HCT116 (cell line): ENCODE measurements at regions not wholly inside any gene's neighbourhood (a gene's known extent, or its start where the extent isn't known, plus 50 kb on each side); places are given as distances from the start of the nearest gene placed in this dataset.

ENCODE experiments used
- ATAC-seq: fragments of 200-7000 bp; cut with Tn5 transposase; 2 replicates; pipeline ENCODE4 v1.9.1; 2020; ENCODE audit warnings: mild to moderate bottlenecking, moderate library complexity
- BruUV-seq: library from RNA; stranded (reverse); fragments of 400-500 nt; replicated peaks from 2 replicates; lab custom pipeline; 2021; lab: Mats Ljungman, UMichigan
- CTCF ChIA-PET: fragments of 300-600 bp; sonication (Branson Sonifier 250); formaldehyde crosslinking; loops from one replicate; lab custom pipeline; 2021; ENCODE audit warnings: antibody characterized with exemption; lab: Charles Lee
- POLR2A ChIA-PET: fragments of 300-600, 350-600 bp; sonication (Branson Sonifier 250); formaldehyde crosslinking; loops from one replicate; lab custom pipeline; 2021; ENCODE audit warnings: antibody characterized with exemption; lab: Charles Lee
- RAD21 ChIA-PET, 2 experiments: fragments of 300-600 bp; sonication (Branson Sonifier 250); formaldehyde crosslinking; loops; one replicate each; lab custom pipeline; 2023; ENCODE audit warnings: low total read pairs in 2 of 2; ENCODE audit not compliant: uncharacterized antibody in 2 of 2, unreplicated experiment in 2 of 2, low non-redundant PET in 1 of 2; lab: Charles Lee
- DNase-seq: peaks from one replicate; pipeline ENCODE4 v3.0.0-alpha.2; 2010; ENCODE audit warnings: low read depth, low spot score
- H2AFZ ChIP-seq: fragments of 200-600 bp; shearing (Covaris generic), sonication (generic); 2 replicates; pipeline ENCODE4 v1.6.1; 2017; ENCODE audit warnings: low read depth, mixed run types, mixed read lengths, antibody characterized with exemption, low read length; ENCODE audit not compliant: poor library complexity, severe bottlenecking
- H3K27ac ChIP-seq: 2 replicates; pipeline ENCODE4 v1.5.1; 2012; ENCODE audit warnings: low read depth, low read length
- H3K27me3 ChIP-seq: fragments of 200-600 bp; sonication (generic); 2 replicates; pipeline ENCODE4 v1.6.1; 2016; ENCODE audit warnings: mixed run types, low read length, mixed read lengths; ENCODE audit not compliant: insufficient read depth
- H3K36me3 ChIP-seq, 2 experiments: fragments of 200-500 bp in 1 of 2; fragments of 200-600 bp in 1 of 2; sonication (Bioruptor generic) in 1 of 2; sonication (generic) in 1 of 2; 2 replicates each; pipeline versions ENCODE4 v1.5.1 to v1.6.1; 2014 to 2016; ENCODE audit warnings: low read length in 2 of 2, inconsistent platforms in 1 of 2, mixed read lengths in 1 of 2, mixed run types in 1 of 2; ENCODE audit not compliant: insufficient read depth in 2 of 2, control insufficient read depth in 1 of 2
- H3K4me1 ChIP-seq, 2 experiments: fragments of 200-600 bp in 1 of 2; sonication (generic) in 1 of 2; 2 replicates each; pipeline versions ENCODE4 v1.5.1 to v1.6.1; 2012 to 2017; ENCODE audit warnings: low read length in 2 of 2, inconsistent platforms in 1 of 2, mild to moderate bottlenecking in 1 of 2, mixed read lengths in 1 of 2, mixed run types in 1 of 2, moderate library complexity in 1 of 2; ENCODE audit not compliant: insufficient read depth in 2 of 2, control insufficient read depth in 1 of 2
- H3K4me2 ChIP-seq: fragments of 200-600 bp; sonication (generic); 2 replicates; pipeline ENCODE4 v1.6.1; 2017; ENCODE audit warnings: mixed run types, low read length, mixed read lengths
- H3K4me3 ChIP-seq, 2 experiments: fragments of 200-600 bp in 1 of 2; sonication (generic) in 1 of 2; replicated peaks in 1 of 2; 2 replicates each; pipeline ENCODE4 v1.5.1; 2011 to 2016; ENCODE audit warnings: low read length in 2 of 2, control low read depth in 1 of 2, low read depth in 1 of 2, mild to moderate bottlenecking in 1 of 2, mixed read lengths in 1 of 2, mixed run types in 1 of 2
- H3K79me2 ChIP-seq: fragments of 200-600 bp; sonication (generic); 2 replicates; pipeline ENCODE4 v1.6.1; 2017; ENCODE audit warnings: mild to moderate bottlenecking, mixed run types, low read length, moderate library complexity, mixed read lengths; ENCODE audit not compliant: insufficient read depth
- H3K9ac ChIP-seq: fragments of 200-600 bp; sonication (generic); 2 replicates; pipeline ENCODE4 v1.6.1; 2016; ENCODE audit warnings: low read length, mixed read lengths
- H3K9me2 ChIP-seq: fragments of 200-600 bp; sonication (generic), shearing (Covaris generic); 2 replicates; pipeline ENCODE4 v1.6.1; 2017; ENCODE audit warnings: mixed run types, mild to moderate bottlenecking, moderate library complexity; ENCODE audit not compliant: insufficient read depth
- H3K9me3 ChIP-seq, 2 experiments: fragments of 200-500 bp in 1 of 2; fragments of 200-600 bp in 1 of 2; sonication (Bioruptor generic) in 1 of 2; sonication (generic) in 1 of 2; 2 replicates each; pipeline ENCODE4 v1.6.1; 2014 to 2017; ENCODE audit warnings: low read length in 2 of 2, mixed read lengths in 2 of 2, inconsistent platforms in 1 of 2, low read depth in 1 of 2, mild to moderate bottlenecking in 1 of 2, mixed run types in 1 of 2, moderate library complexity in 1 of 2; ENCODE audit not compliant: control insufficient read depth in 1 of 2, insufficient read depth in 1 of 2
- H4K20me1 ChIP-seq: fragments of 200-600 bp; sonication (generic), shearing (Covaris generic); 2 replicates; pipeline ENCODE4 v1.6.1; 2017; ENCODE audit warnings: mixed run types, mild to moderate bottlenecking, moderate library complexity; ENCODE audit not compliant: insufficient read depth
- CTCF ChIP-seq, 3 experiments: fragments of 200-600 bp in 1 of 3; sonication (generic) in 1 of 3; IDR thresholded peaks in 2 of 3; conservative IDR thresholded peaks in 1 of 3; 2 replicates each; pipeline ENCODE4 v1.5.1; 2012 to 2017; ENCODE audit warnings: low read depth in 2 of 3, low read length in 2 of 3, antibody characterized with exemption in 1 of 3, borderline replicate concordance in 1 of 3, control low read depth in 1 of 3, mild to moderate bottlenecking in 1 of 3, mixed read lengths in 1 of 3, mixed run types in 1 of 3, moderate library complexity in 1 of 3; ENCODE audit not compliant: insufficient read depth in 1 of 3
- EZH2 ChIP-seq: fragments of 200-600 bp; sonication (generic); IDR thresholded peaks from 2 replicates; pipeline ENCODE4 v1.6.1; 2017; ENCODE audit warnings: antibody characterized with exemption, mixed run types
- FOSL1 ChIP-seq: IDR thresholded peaks from 2 replicates; pipeline ENCODE4 v1.6.1; 2012; ENCODE audit warnings: low read depth
- SIN3A ChIP-seq: IDR thresholded peaks from 2 replicates; pipeline ENCODE4 v1.6.1; 2012; ENCODE audit warnings: low read depth
- SRF ChIP-seq: IDR thresholded peaks from 2 replicates; pipeline ENCODE4 v1.6.1; 2012; ENCODE audit warnings: low read depth
- TCF7L2 ChIP-seq: IDR thresholded peaks from 2 replicates; pipeline ENCODE4 v1.7.0; 2011; ENCODE audit warnings: borderline replicate concordance, inconsistent platforms; ENCODE audit not compliant: insufficient read depth, insufficient read length; ENCODE audit errors: extremely low read depth
- YY1 ChIP-seq: IDR thresholded peaks from 2 replicates; pipeline ENCODE4 v1.6.1; 2011; ENCODE audit warnings: low read length, low read depth, moderate library complexity, mild to moderate bottlenecking; ENCODE audit not compliant: insufficient replicate concordance; ENCODE audit errors: extremely low read depth
- ZFX ChIP-seq: fragments of 450-650 bp; IDR thresholded peaks from 2 replicates; pipeline ENCODE4 v1.6.1; 2017
- ZNF274 ChIP-seq: fragments of 200-500 bp; sonication (Bioruptor generic); IDR thresholded peaks from 2 replicates; pipeline ENCODE4 v1.6.1; 2014; ENCODE audit warnings: mild to moderate bottlenecking, low read depth, low read length, inconsistent platforms
- intact Hi-C: fragments of 100-400 bp; cut with micrococcal nuclease; formaldehyde crosslinking; loops from 2 replicates; pipeline ENCODE4 v1.10.0; 2022
- TF ChIP-seq, protein P1 (sequence below): IDR thresholded peaks from 2 replicates; pipeline ENCODE4 v1.6.1; 2012
- TF ChIP-seq, protein P2 (sequence below): IDR thresholded peaks from 2 replicates; pipeline ENCODE4 v1.6.1; 2012; ENCODE audit warnings: low read depth

DNA sequence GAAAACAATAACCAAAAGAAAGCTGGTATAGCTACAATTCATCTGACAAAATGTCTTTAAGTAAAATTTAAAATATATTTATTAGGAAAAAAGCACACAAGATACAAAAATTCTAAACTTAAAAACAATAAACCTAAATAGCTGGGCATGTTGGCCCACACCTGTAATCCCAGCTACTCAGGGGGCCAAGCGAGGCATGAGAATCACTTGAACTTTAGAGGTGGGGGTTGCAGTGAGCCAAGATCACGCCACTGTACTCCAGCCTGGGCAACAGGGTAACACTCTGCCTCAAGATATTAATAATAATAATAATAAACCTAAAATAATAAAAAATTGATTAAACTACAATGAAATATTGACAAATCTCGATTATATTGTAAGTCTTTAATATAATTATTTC is 77.8 kb upstream of the PDK4 start:
- H3K27ac ChIP-seq = no peak overlapping the region
- BruUV-seq = no TSS peak
- no peaks in the 10 kb centered on the region for H3K27me3 ChIP-seq
- no peaks in the 10 kb centered on the region for H3K79me2 ChIP-seq
- POLR2A ChIA-PET = no interaction called here
- ATAC-seq (no peak), DNase-seq (no peak)
- H3K36me3 ChIP-seq = no peaks in the 10 kb centered on the region
- no peak overlapping the region for H3K9ac ChIP-seq
- CTCF ChIA-PET = interaction anchor here (1.0 to 2.0 kb wide), 3 partner anchors 10 to 129 kb away, joined by 5 to 8 read pairs (median 6); no protein-coding TSS in a partner anchor
- H3K9me2 ChIP-seq = no peaks in the 10 kb centered on the region
- intact Hi-C loops = no loop called here
- no peaks in the 10 kb centered on the region for H4K20me1 ChIP-seq
- RAD21 ChIA-PET = no interaction called here
- H3K4me3 ChIP-seq = no peak overlapping the region
- H3K4me1 ChIP-seq = no peaks in the 10 kb centered on the region
- H3K9me3 ChIP-seq = no peaks in the 10 kb centered on the region
- H2AFZ ChIP-seq = no peak overlapping the region
- no peak overlapping the region for H3K4me2 ChIP-seq
- no peak for TF ChIP-seq CTCF (IDR thresholded peaks at IDR 0.05 in 2 of 3, conservative IDR thresholded peaks at IDR 0.05 in 1 of 3; ENCODE audit: borderline replicate concordance in 1 of 3, insufficient read depth in 1 of 3, low read depth in 2 of 3, low read length in 2 of 3)

DNA sequence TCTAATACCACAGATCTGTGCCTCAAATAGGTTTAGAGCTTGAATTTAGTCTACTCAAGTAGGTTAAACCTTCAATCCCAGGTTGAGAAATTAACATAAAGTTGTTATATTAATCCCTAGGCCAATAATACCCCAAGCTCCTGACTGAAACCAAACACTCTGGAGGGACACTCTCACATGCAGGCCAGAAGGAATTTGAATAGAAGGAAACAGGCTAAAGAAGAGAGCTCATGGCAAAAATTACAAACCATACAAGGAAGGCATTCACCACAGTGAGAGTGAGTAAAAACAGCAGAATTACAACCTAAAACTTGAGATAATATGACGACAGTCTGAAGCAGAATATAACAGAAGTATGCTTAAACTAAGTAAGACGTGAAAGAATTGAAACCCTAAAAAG is 76.1 kb upstream of the PDK4 start:
- ATAC-seq = no peak
- POLR2A ChIA-PET = no interaction called here

More for the DNA sequence above, 76.1 kb upstream of the PDK4 start:
- Histone ChIP-seq H2AFZ (no peak overlapping the region), H3K9me3 (no peaks in the 10 kb centered on the region), H3K36me3 (no peaks in the 10 kb centered on the region), H3K4me3 (no peak overlapping the region), H3K4me1 (no peaks in the 10 kb centered on the region), H3K79me2 (no peaks in the 10 kb centered on the region), H3K4me2 (no peak overlapping the region), H3K27ac (no peak overlapping the region), H3K9me2 (no peaks in the 10 kb centered on the region), H3K9ac (no peak overlapping the region)
- ChIA-PET RAD21 (no interaction called here), CTCF (interaction anchor here (0.9 to 1.6 kb wide), 2 partner anchors 11 to 18 kb away, joined by 4 read pairs; no protein-coding TSS in a partner anchor)
- BruUV-seq = no TSS peak
- TF ChIP-seq CTCF (IDR thresholded peaks at IDR 0.05 in 2 of 3, conservative IDR thresholded peaks at IDR 0.05 in 1 of 3; ENCODE audit: borderline replicate concordance in 1 of 3, insufficient read depth in 1 of 3, low read depth in 2 of 3, low read length in 2 of 3) (no peak), TCF7L2 (no peak), YY1 (no peak), SRF (no peak), EZH2 (no peak), SIN3A (no peak), ZNF274 (no peak), ZFX (no peak), FOSL1 (no peak)
- TF ChIP-seq, protein P1, sequence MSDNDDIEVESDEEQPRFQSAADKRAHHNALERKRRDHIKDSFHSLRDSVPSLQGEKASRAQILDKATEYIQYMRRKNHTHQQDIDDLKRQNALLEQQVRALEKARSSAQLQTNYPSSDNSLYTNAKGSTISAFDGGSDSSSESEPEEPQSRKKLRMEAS = no peak
- TF ChIP-seq, protein P2, sequence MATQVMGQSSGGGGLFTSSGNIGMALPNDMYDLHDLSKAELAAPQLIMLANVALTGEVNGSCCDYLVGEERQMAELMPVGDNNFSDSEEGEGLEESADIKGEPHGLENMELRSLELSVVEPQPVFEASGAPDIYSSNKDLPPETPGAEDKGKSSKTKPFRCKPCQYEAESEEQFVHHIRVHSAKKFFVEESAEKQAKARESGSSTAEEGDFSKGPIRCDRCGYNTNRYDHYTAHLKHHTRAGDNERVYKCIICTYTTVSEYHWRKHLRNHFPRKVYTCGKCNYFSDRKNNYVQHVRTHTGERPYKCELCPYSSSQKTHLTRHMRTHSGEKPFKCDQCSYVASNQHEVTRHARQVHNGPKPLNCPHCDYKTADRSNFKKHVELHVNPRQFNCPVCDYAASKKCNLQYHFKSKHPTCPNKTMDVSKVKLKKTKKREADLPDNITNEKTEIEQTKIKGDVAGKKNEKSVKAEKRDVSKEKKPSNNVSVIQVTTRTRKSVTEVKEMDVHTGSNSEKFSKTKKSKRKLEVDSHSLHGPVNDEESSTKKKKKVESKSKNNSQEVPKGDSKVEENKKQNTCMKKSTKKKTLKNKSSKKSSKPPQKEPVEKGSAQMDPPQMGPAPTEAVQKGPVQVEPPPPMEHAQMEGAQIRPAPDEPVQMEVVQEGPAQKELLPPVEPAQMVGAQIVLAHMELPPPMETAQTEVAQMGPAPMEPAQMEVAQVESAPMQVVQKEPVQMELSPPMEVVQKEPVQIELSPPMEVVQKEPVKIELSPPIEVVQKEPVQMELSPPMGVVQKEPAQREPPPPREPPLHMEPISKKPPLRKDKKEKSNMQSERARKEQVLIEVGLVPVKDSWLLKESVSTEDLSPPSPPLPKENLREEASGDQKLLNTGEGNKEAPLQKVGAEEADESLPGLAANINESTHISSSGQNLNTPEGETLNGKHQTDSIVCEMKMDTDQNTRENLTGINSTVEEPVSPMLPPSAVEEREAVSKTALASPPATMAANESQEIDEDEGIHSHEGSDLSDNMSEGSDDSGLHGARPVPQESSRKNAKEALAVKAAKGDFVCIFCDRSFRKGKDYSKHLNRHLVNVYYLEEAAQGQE = no peak
- TF ChIP-seq, all 23 proteins: peak for 0
- no peak for DNase-seq
- intact Hi-C loops = no loop called here
- no peaks in the 10 kb centered on the region for H4K20me1 ChIP-seq
- H3K27me3 ChIP-seq = no peaks in the 10 kb centered on the region
